ENCODE measurements at regions not wholly inside any gene's neighbourhood (a gene's known extent, or its start where the extent isn't known, plus 50 kb on each side); places are given as distances from the start of the nearest gene placed in this dataset.

GRCh38 chr4:102428122-102428521, 73.0 kb upstream of the NFKB1 start:
- Mint-ChIP-seq H3K27ac (no peak overlapping the region), H3K4me3 (no peak overlapping the region), H3K9me3 (peaks cover 2% of the 10 kb centered on the region), H3K27me3 (peaks cover 2% of the 10 kb centered on the region), H3K4me1 (ENCODE audit: low read depth) (no peaks in the 10 kb centered on the region), H3K36me3 (ENCODE audit: low read depth) (no peaks in the 10 kb centered on the region)
- intact Hi-C loops (cut with micrococcal nuclease): no loop called here

- Mint-ChIP-seq H3K4me3 (no peak overlapping the region), H3K36me3 (ENCODE audit: low read depth) (no peaks in the 10 kb centered on the region), H3K9me3 (no peaks in the 10 kb centered on the region), H3K4me1 (ENCODE audit: low read depth) (no peaks in the 10 kb centered on the region), H3K27ac (no peak overlapping the region), H3K27me3 (peaks cover 2% of the 10 kb centered on the region)
- intact Hi-C loops (cut with micrococcal nuclease): no loop called here
Measured at GRCh38 chr4:102429553-102429952, 71.6 kb upstream of the NFKB1 start.

GRCh38 chr4:102430461-102430910, 70.7 kb upstream of the NFKB1 start:
- Mint-ChIP-seq H3K9me3 (no peaks in the 10 kb centered on the region), H3K4me1 (ENCODE audit: low read depth) (no peaks in the 10 kb centered on the region), H3K4me3 (peak overlapping the region; percentile 86), H3K36me3 (ENCODE audit: low read depth) (no peaks in the 10 kb centered on the region), H3K27me3 (peaks cover 2% of the 10 kb centered on the region), H3K27ac (peak overlapping the region; percentile 83)
- intact Hi-C loops (cut with micrococcal nuclease): loop anchor here (5.0 kb wide), 2 partner anchors 173 to 662 kb away; no protein-coding TSS in a partner anchor

- no peaks in the 10 kb centered on the region for H3K4me1 Mint-ChIP-seq (ENCODE audit: low read depth)
- H3K9me3 Mint-ChIP-seq: no peaks in the 10 kb centered on the region
- H3K4me3 Mint-ChIP-seq: no peak overlapping the region
- H3K27me3 Mint-ChIP-seq: peaks cover 2% of the 10 kb centered on the region
- intact Hi-C loops (cut with micrococcal nuclease): loop anchor here (1.0 to 5.0 kb wide), 3 partner anchors 86 to 661 kb away; partner anchors contain the start of gene SLC39A8
- no peaks in the 10 kb centered on the region for H3K36me3 Mint-ChIP-seq (ENCODE audit: low read depth)
- no peak overlapping the region for H3K27ac Mint-ChIP-seq
Measured at GRCh38 chr4:102431608-102431961, 69.6 kb upstream of the NFKB1 start.

- H3K27ac Mint-ChIP-seq: no peak overlapping the region
- H3K27me3 Mint-ChIP-seq: peaks cover 2% of the 10 kb centered on the region
- intact Hi-C loops (cut with micrococcal nuclease): no loop called here
Measured at GRCh38 chr4:102437111-102437510, 64.0 kb upstream of the NFKB1 start.

GRCh38 chr4:102438396-102439235, 62.5 kb upstream of the NFKB1 start:
- peak overlapping the region; percentile 81 for H3K27ac Mint-ChIP-seq
- no peaks in the 10 kb centered on the region for H3K36me3 Mint-ChIP-seq (ENCODE audit: low read depth)
- no peaks in the 10 kb centered on the region for H3K9me3 Mint-ChIP-seq
- H3K4me1 Mint-ChIP-seq (ENCODE audit: low read depth): peaks cover 23% of the 10 kb centered on the region
- no peaks in the 10 kb centered on the region for H3K27me3 Mint-ChIP-seq
- intact Hi-C loops (cut with micrococcal nuclease): no loop called here
- H3K4me3 Mint-ChIP-seq: no peak overlapping the region

More at GRCh38 chr4:102437111-102437510, 64.0 kb upstream of the NFKB1 start:
- H3K4me1 Mint-ChIP-seq (ENCODE audit: low read depth): peaks cover 23% of the 10 kb centered on the region
- no peak overlapping the region for H3K4me3 Mint-ChIP-seq
- no peaks in the 10 kb centered on the region for H3K9me3 Mint-ChIP-seq
- H3K36me3 Mint-ChIP-seq (ENCODE audit: low read depth): no peaks in the 10 kb centered on the region

- H3K4me1 Mint-ChIP-seq (ENCODE audit: low read depth): peaks cover 23% of the 10 kb centered on the region
- intact Hi-C loops (cut with micrococcal nuclease): no loop called here
- H3K9me3 Mint-ChIP-seq: no peaks in the 10 kb centered on the region
Measured at GRCh38 chr4:102439236-102439614, 61.9 kb upstream of the NFKB1 start.

GRCh38 chr4:102439812-102440211, 61.3 kb upstream of the NFKB1 start:
- Mint-ChIP-seq H3K4me1 (ENCODE audit: low read depth) (peaks cover 23% of the 10 kb centered on the region), H3K4me3 (no peak overlapping the region), H3K27ac (peak overlapping the region; percentile 81), H3K27me3 (no peaks in the 10 kb centered on the region), H3K36me3 (ENCODE audit: low read depth) (no peaks in the 10 kb centered on the region), H3K9me3 (no peaks in the 10 kb centered on the region)
- intact Hi-C loops (cut with micrococcal nuclease): no loop called here

More at GRCh38 chr4:102439236-102439614, 61.9 kb upstream of the NFKB1 start:
- no peaks in the 10 kb centered on the region for H3K36me3 Mint-ChIP-seq (ENCODE audit: low read depth)
- H3K27ac Mint-ChIP-seq: peak overlapping the region; percentile 81
- H3K4me3 Mint-ChIP-seq: no peak overlapping the region
- H3K27me3 Mint-ChIP-seq: no peaks in the 10 kb centered on the region

- H3K9me3 Mint-ChIP-seq: no peaks in the 10 kb centered on the region
- H3K4me1 Mint-ChIP-seq (ENCODE audit: low read depth): peaks cover 23% of the 10 kb centered on the region
- no peaks in the 10 kb centered on the region for H3K36me3 Mint-ChIP-seq (ENCODE audit: low read depth)
- no peak overlapping the region for H3K27ac Mint-ChIP-seq
- intact Hi-C loops (cut with micrococcal nuclease): no loop called here
- H3K27me3 Mint-ChIP-seq: no peaks in the 10 kb centered on the region
- no peak overlapping the region for H3K4me3 Mint-ChIP-seq
Measured at GRCh38 chr4:102440498-102440897, 60.7 kb upstream of the NFKB1 start.

- H3K36me3 Mint-ChIP-seq (ENCODE audit: low read depth): no peaks in the 10 kb centered on the region
- peaks cover 23% of the 10 kb centered on the region for H3K4me1 Mint-ChIP-seq (ENCODE audit: low read depth)
Measured at GRCh38 chr4:102441978-102442911, 58.9 kb upstream of the NFKB1 start.

GRCh38 chr4:102444752-102445151, 56.4 kb upstream of the NFKB1 start:
- peaks cover 6% of the 10 kb centered on the region for H3K4me1 Mint-ChIP-seq (ENCODE audit: low read depth)
- intact Hi-C loops (cut with micrococcal nuclease): loop anchor here (5.0 kb wide), 1 partner anchor 563 kb away; no protein-coding TSS in a partner anchor
- no peaks in the 10 kb centered on the region for H3K9me3 Mint-ChIP-seq
- H3K27ac Mint-ChIP-seq: no peak overlapping the region
- H3K4me3 Mint-ChIP-seq: no peak overlapping the region
- no peaks in the 10 kb centered on the region for H3K27me3 Mint-ChIP-seq
- no peaks in the 10 kb centered on the region for H3K36me3 Mint-ChIP-seq (ENCODE audit: low read depth)

More at GRCh38 chr4:102441978-102442911, 58.9 kb upstream of the NFKB1 start:
- no peaks in the 10 kb centered on the region for H3K27me3 Mint-ChIP-seq
- H3K4me3 Mint-ChIP-seq: no peak overlapping the region
- no peak overlapping the region for H3K27ac Mint-ChIP-seq
- intact Hi-C loops (cut with micrococcal nuclease): no loop called here
- no peaks in the 10 kb centered on the region for H3K9me3 Mint-ChIP-seq

GRCh38 chr4:102445213-102445612, 55.9 kb upstream of the NFKB1 start:
- Mint-ChIP-seq H3K27ac (no peak overlapping the region), H3K27me3 (no peaks in the 10 kb centered on the region), H3K4me3 (no peak overlapping the region), H3K9me3 (no peaks in the 10 kb centered on the region), H3K4me1 (ENCODE audit: low read depth) (peaks cover 5% of the 10 kb centered on the region), H3K36me3 (ENCODE audit: low read depth) (no peaks in the 10 kb centered on the region)
- intact Hi-C loops (cut with micrococcal nuclease): loop anchor here (5.0 kb wide), 1 partner anchor 562 kb away; no protein-coding TSS in a partner anchor

GRCh38 chr4:102447413-102447812, 53.7 kb upstream of the NFKB1 start:
- Mint-ChIP-seq H3K4me3 (no peak overlapping the region), H3K27me3 (no peaks in the 10 kb centered on the region), H3K27ac (no peak overlapping the region), H3K36me3 (ENCODE audit: low read depth) (no peaks in the 10 kb centered on the region), H3K9me3 (no peaks in the 10 kb centered on the region), H3K4me1 (ENCODE audit: low read depth) (no peaks in the 10 kb centered on the region)
- intact Hi-C loops (cut with micrococcal nuclease): loop anchor here (5.0 kb wide), 1 partner anchor 560 kb away; no protein-coding TSS in a partner anchor

All from dendritic cell treated with granulocyte-macrophage colony-stimulating factor and Interleukin-4, amounts not matched to agents 40 ng/mL and 50 ng/mL, for 4 days (primary cell).